Calu3 (cell line): ENCODE measurements at regions not wholly inside any gene's neighbourhood (a gene's known extent, or its start where the extent isn't known, plus 50 kb on each side); places are given as distances from the start of the nearest gene placed in this dataset.

ENCODE experiments used
- BruUV-seq: library from RNA; stranded (reverse); fragments of 400-500 nt; replicated peaks from 2 replicates; lab custom pipeline; 2021; lab: Mats Ljungman, UMichigan
- CTCF ChIA-PET: fragments of 300-600 bp; sonication (Branson Sonifier 250); formaldehyde crosslinking; loops from one replicate; lab custom pipeline; 2022; ENCODE audit warnings: antibody characterized with exemption; lab: Charles Lee
- DNase-seq: peaks from one replicate; pipeline ENCODE4 v3.0.0; 2022
- H3K27ac Mint-ChIP-seq: one replicate; pipeline ENCODE4 v1.8.0; 2022; ENCODE audit warnings: mixed read lengths; ENCODE audit not compliant: unreplicated experiment
- H3K27me3 Mint-ChIP-seq: one replicate; pipeline ENCODE4 v1.8.0; 2022; ENCODE audit warnings: mixed read lengths; ENCODE audit not compliant: unreplicated experiment
- H3K36me3 Mint-ChIP-seq: one replicate; pipeline ENCODE4 v1.8.0; 2022; ENCODE audit warnings: mild to moderate bottlenecking, moderate library complexity, mixed read lengths; ENCODE audit not compliant: insufficient read depth, unreplicated experiment
- H3K4me1 Mint-ChIP-seq: one replicate; pipeline ENCODE4 v1.8.0; 2022; ENCODE audit warnings: mild to moderate bottlenecking, low read depth, mixed read lengths; ENCODE audit not compliant: unreplicated experiment
- H3K4me3 Mint-ChIP-seq: one replicate; pipeline ENCODE4 v1.8.0; 2022; ENCODE audit warnings: mild to moderate bottlenecking, low read depth, moderate library complexity, mixed read lengths; ENCODE audit not compliant: unreplicated experiment
- H3K9me3 Mint-ChIP-seq: one replicate; pipeline ENCODE4 v1.8.0; 2022; ENCODE audit warnings: low read depth, mixed read lengths; ENCODE audit not compliant: unreplicated experiment
- intact Hi-C: fragments of 100-400 bp; cut with micrococcal nuclease; formaldehyde crosslinking; loops from one replicate; pipeline ENCODE4 v1.10.0; 2022; ENCODE audit not compliant: unreplicated experiment
- TF ChIP-seq, protein P1 (sequence below): fragments of 200-600 bp; IDR thresholded peaks from one replicate; pipeline ENCODE4 v1.8.0; 2022; ENCODE audit warnings: antibody characterized with exemption; ENCODE audit not compliant: unreplicated experiment

DNA sequence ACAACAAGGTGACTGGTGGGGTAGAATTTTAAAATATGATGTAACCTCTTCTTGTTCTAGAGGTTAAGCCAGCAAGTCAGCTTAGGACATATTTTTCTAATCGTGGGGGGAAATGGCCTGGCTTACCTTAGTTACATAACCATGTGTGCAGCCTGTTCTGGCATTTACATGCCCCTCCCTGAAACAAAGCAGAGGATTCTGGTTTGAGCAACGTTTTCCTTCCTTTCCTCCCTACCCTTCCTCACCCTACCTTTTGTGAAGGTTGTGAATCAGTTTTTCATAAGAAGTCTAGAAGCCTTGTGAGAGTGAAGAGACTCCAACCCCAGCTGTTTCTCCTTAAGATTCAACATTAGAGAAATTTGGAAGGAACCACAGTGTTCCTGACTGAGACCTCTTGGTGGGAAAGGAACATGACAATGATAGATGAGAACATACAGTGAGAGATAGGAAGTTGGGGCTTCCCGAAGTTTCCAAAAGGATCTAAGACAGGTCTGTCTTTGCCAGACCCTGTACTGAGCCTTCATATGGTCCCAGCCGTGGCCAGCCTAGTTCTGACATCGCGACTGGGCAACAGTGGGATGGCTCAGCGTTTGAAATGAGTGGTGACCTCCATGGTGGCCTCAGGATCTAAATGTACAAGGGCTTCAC lies 365.2 kb downstream of the SPATA31D1 start:
- no peak overlapping the region for H3K4me3 Mint-ChIP-seq
- H3K9me3 Mint-ChIP-seq = peaks cover 2% of the 10 kb centered on the region
- no peaks in the 10 kb centered on the region for H3K36me3 Mint-ChIP-seq
- BruUV-seq = no TSS peak
- H3K27me3 Mint-ChIP-seq = no peaks in the 10 kb centered on the region
- CTCF ChIA-PET = no interaction called here
- DNase-seq = no peak
- intact Hi-C loops = no loop called here
- TF ChIP-seq, protein P1, sequence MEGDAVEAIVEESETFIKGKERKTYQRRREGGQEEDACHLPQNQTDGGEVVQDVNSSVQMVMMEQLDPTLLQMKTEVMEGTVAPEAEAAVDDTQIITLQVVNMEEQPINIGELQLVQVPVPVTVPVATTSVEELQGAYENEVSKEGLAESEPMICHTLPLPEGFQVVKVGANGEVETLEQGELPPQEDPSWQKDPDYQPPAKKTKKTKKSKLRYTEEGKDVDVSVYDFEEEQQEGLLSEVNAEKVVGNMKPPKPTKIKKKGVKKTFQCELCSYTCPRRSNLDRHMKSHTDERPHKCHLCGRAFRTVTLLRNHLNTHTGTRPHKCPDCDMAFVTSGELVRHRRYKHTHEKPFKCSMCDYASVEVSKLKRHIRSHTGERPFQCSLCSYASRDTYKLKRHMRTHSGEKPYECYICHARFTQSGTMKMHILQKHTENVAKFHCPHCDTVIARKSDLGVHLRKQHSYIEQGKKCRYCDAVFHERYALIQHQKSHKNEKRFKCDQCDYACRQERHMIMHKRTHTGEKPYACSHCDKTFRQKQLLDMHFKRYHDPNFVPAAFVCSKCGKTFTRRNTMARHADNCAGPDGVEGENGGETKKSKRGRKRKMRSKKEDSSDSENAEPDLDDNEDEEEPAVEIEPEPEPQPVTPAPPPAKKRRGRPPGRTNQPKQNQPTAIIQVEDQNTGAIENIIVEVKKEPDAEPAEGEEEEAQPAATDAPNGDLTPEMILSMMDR = no peak
- no peak overlapping the region for H3K27ac Mint-ChIP-seq
- no peaks in the 10 kb centered on the region for H3K4me1 Mint-ChIP-seq

DNA sequence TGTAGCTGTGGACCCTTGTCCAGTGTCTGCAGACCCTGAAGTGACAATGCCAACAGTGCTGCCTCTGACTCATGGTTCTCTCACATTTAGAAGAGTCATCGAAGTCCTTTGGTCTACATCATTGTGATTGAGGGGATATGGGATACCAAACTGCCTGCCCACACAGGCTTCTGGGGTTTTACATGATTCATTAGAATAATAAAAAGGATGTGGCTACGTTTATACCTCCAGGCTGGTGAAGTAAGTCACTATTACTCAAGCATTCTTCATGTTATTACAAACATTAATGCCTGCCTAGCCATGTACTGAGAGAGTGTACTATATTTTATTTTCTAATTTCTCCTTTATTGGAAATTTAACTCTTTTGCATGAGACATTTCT lies 365.7 kb downstream of the SPATA31D1 start:
- CTCF ChIA-PET = no interaction called here
- Mint-ChIP-seq H3K4me1 (no peaks in the 10 kb centered on the region), H3K27ac (no peak overlapping the region), H3K9me3 (peaks cover 2% of the 10 kb centered on the region), H3K4me3 (no peak overlapping the region), H3K27me3 (no peaks in the 10 kb centered on the region), H3K36me3 (no peaks in the 10 kb centered on the region)
- no peak for DNase-seq
- no TSS peak for BruUV-seq
- TF ChIP-seq, protein P1 = no peak
- intact Hi-C loops = no loop called here

DNA sequence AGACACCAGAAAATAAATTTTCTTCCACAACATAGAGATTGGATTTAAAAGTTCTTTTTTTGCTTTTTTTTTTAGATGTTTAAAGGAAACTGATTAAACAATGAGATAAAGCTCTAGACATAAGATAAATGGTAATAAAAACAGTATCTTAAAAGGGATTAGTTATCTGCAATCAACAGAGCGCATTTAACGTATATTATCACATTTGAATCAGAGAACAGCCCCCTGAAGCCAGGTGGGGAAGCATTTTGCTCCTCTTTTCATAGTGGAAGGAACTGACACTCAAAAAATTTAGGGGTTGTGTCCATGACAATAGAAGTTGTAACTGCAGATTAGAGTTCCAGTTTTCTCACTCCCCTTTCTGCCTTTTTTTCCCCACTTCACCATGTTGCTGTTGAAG lies 367.6 kb downstream of the SPATA31D1 start:
- Mint-ChIP-seq H3K4me1 (no peaks in the 10 kb centered on the region), H3K4me3 (no peak overlapping the region), H3K27me3 (no peaks in the 10 kb centered on the region), H3K36me3 (no peaks in the 10 kb centered on the region), H3K27ac (no peak overlapping the region), H3K9me3 (peaks cover 2% of the 10 kb centered on the region)
- BruUV-seq = no TSS peak
- CTCF ChIA-PET = no interaction called here
- no peak for DNase-seq
- TF ChIP-seq, protein P1 = no peak
- intact Hi-C loops = no loop called here

DNA sequence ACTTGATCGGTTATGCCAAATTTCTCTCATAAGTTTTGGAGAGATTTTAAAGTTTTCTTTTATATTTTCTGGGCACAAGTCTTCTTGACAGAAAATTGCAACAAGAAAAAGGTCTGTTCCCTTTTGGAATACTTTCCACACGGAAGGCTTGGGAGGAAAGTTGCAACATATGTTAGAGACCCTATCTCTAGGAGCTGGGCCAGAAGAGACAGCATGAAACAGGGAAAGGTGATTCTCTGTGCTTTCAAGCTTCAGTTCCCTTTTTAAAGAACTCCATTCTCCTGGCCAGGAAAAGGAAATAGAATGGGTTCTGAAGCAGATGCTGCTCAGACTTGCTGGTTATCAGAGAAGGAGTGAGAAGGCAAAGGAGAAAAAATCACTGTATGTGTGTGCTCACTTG lies 368.3 kb downstream of the SPATA31D1 start:
- Mint-ChIP-seq H3K4me1 (no peaks in the 10 kb centered on the region), H3K27ac (no peak overlapping the region)
- CTCF ChIA-PET = no interaction called here

More for the DNA sequence above, 368.3 kb downstream of the SPATA31D1 start:
- intact Hi-C loops = no loop called here
- BruUV-seq = no TSS peak
- no peak for DNase-seq
- TF ChIP-seq, protein P1 = no peak
- Mint-ChIP-seq H3K36me3 (no peaks in the 10 kb centered on the region), H3K27me3 (no peaks in the 10 kb centered on the region), H3K4me3 (no peak overlapping the region), H3K9me3 (no peaks in the 10 kb centered on the region)
